HG03442 (cell line): ENCODE measurements at regions not wholly inside any gene's neighbourhood (a gene's known extent, or its start where the extent isn't known, plus 50 kb on each side); places are given as distances from the start of the nearest gene placed in this dataset.

Experiments used
- ATAC-seq: cut with Tn5 transposase; IDR thresholded peaks from one replicate; pipeline ENCODE4 v1.9.1; 2021; ENCODE audit warnings: mild to moderate bottlenecking, moderate library complexity; ENCODE audit not compliant: unreplicated experiment

DNA sequence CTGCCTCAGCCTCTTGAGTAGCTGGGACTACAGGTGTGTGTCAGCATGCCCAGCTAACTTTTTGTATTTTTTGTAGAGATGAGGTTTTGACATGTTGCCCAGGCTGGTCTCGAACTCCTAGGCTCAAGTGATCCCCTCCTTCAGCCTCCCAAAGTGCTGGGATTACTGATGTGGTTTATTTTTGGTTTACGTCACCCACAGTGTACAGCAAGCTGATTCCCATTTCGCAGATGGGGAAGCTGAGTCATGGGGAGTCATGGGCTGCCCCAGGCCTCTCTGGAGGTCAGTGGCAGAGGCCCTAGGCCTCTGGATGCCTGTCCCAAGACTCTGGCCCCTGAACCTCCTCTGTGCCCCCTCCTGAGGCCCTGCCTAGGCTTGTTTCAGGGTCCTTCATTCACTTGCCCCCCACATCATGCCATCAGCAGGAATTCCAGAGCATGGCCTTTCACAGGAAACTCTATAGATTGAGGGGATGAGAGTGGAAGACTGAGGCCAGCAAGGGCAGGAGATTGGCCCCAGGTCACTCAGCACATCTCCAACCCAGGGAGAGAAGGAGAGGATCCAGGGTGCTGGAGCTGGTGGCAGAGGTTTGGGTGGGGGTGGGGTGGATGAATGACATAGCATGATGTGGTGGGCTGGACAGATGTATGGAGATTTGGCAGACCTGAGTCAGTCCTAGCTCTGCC lies 266.0 kb downstream of the PTPRU start:
- ATAC-seq = no peak

DNA sequence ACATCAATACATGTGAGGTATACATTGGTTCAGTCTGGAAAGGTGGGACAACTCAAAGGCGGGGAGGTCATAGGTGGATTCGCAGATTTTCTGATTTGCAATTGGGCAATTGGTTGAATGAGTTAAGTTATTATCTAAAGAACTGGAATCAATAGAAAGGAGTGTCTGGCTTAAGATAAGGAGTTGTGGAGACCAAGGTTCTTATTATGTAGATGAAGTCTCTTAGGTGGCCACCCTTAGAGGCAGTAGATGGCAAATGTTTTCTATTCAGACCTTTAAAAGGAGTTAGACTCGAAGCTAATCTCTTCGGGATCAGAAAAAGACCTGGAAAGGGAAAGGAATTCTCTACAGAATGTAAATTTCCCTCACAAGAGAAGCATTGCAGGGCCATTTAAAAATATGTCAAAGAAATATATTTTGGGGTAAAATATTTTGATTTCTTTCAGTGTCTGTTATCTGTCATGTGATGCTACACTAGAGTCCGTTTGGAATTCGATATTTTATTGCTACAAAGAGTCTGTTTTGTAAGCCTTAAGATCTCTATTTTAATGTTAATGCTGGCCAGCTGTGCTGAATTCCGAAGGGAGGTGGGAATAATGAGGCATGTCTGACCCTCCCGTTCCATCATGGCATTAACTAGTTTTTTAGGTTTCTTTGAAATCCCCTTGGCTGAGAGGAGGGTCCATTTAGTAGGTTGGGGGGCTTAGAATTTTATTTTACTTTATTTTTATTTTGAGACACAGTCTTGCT lies 265.1 kb downstream of the PTPRU start:
- no peak for ATAC-seq

DNA sequence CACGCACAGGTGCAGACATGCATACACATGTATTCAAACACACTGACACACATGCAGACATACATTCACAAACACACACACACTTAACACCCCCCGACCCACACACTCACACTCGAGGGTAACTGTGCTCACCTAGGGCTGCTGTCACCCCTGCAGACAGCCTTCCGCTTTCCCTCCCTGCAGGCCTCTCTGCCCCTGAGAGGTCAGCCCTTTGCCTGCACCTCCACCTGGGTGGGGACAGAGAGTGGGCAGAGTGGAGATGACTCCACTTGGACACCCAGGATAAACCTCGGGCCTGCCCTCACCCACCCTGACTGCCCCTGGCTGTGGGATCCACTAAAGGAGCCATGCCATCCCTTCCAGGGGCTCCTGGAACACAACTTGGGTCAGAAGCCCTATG lies 264.3 kb downstream of the PTPRU start:
- ATAC-seq = no peak

DNA sequence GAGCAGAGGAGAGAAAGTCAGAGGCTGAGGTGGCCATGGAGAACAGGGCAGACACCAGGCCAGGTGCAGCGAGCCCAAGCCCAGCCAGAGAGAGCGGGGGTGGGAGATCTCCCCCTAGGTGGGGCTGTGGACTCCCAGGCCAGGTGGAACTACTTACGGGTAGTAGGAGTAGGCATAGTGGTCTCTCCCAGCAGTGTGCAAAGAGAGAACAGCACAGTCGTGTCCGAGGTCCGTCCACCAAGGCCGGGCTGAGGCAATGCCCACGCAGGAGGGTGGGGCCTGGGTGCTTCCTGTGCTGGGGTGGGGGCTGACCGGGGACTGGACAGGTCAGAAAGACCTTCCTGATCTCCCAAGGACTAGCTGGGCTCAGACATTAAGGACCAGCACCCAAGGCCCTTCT lies 263.7 kb downstream of the PTPRU start:
- ATAC-seq = no peak

DNA sequence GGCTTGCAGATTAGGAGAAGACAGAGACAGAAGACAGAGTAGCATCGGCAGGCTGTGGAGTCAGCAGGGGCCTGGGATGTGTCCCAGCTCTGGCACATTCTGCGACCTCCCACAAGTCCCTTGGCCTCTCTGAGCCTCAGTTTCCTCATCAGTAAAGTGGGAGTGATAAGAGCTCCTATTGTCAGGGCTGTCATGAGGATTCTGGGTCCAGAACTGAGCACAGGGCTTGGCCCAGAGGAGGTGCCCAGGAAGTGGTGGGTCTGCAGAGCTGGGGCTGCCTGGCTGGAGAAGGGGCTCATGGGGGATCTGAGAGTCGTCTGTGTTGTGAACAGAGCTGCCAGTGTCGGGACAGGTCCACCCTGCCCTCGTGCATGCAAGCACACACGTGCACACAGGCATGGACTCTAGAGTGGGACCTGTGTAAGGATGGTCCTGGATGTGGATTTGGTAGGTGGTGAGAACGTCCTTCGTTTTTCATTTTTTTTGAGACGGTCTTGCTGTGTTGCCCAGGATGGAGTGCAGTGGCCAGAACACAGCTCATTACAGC lies 262.9 kb downstream of the PTPRU start:
- no peak for ATAC-seq

DNA sequence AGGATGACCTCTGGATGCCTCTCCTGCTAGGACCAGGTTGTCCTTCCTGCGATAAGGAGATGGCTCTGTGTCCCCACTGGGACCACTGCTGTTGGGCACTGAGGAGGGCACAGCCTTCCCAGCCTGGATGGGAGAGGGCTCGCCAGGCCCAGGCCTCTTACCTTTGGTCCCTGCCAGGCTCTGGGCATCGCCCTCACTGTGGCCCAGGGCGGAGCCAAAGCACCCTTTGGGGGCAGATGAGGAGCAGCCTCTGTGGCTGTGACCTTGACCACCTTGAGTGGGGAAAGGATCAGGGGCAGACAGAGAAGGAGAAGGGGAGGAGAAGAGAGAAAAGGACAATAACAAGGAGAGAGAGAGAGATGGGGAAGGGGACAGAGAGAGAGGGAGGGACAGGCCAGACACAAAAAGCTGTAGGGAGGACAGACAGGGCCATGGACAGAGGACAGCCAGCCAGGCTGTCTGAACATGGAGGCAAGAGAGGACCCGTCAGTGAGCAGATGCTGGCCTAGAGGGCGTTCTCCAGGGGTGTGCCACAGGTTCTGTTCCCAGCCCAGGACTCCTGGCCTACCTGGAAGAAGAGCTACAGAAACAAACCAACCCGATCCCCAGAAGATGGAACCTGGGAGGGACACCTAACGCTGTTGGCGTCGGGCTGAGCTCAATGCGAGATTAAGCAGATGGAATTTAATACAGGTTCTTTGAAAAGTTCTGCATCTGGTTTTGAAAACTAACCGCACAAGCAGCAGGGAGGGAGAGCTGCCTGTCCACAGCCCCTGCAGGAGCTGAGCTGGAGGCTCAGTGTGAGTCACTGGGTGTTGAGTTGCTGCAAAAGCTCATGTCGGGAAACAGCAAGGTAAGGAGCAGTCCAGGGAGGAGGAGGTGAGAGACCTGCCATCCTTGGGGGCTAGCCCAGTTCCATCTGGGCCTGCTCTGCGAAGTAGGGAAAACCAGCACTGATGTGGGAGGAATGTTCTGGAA lies 262.1 kb downstream of the PTPRU start:
- no peak for ATAC-seq

DNA sequence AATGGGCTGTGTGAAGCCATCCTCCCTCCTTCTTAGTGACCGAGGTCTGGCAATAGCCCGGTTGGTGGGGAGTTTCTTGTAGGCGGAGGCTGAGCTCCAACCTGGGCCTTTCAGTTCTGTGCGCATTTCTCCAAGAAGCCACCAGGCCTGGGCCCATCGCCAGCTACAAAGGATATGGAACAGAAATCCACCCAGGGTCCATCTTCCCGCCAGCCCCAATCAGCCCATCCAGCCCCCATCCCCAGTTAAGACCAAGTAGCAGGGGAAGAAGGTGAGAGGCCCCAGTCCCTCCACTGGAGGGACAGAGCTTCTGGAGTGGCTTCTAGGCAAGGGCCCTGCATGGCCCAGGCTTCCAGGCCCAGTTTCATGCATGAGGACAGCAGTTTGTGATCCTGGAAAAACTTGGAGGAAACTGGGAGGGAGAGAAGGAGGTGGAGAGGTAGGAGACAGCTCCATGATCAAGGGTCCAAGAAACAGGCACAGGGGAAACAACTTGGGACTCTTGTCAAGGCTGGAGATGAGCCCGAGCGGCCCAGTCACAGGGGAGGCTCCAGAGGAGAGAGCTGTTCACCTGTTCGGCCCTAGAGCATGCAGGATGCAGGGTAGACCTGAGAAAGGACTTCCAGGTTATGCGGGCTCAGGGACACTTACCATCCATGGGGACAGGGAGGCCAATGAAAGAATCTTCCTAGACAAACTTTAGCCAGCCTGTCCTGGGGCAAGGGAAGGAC lies 261.2 kb downstream of the PTPRU start:
- no peak for ATAC-seq

DNA sequence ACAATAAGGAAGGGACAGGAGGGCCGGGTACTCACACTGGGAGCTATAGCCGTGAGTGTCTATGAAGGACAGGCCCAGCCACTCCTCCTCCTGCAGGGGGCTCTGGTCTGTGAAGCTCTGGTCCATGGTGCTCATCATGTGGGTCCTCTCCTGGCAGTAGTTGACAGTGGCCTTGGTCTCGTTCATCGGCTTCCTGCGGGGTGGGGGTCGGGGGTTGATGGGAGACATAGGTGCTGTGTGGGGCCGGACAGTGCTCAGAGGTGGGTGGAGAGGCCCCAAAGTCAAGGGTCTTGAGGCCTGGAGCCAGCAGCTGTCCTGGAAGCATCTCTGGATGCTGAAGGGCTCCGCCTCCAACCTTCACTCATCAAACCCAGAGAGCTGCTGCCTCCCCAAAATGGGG lies 260.4 kb downstream of the PTPRU start:
- no peak for ATAC-seq

DNA sequence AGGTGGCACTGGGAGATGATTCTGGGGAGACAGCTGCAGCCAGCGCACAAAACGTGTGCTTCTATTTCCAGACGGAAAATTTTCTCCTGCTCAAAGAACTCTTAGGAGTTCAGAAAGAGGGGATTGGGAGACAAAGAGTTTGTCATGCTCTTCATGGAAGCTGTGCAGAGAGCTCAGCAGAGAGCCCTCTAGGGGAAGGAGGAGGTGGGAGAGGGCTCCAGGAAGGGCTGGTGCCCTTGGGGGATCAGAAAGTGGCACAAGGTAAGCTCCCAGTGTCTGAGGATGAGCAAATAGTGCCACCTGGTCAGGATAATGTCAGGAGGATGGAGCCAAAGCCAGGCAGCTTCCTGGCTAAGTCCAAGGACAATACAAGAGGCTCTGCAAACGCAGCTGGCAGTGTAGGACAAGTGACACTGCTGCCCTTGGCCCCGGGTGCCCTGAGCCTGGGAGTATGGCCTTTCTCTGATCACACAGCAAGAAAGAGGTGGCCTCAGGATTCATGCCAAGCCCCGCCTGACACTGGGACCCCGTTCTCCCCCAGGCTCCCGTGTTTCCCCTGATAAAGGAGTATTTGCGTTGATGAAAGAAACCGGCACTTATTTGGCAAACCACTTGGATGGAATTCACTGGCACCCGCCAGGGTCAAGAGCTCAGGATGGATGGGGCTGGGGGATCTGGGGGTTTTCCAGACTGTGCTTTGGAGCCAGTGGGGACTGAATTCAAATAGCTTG lies 254.0 kb downstream of the PTPRU start:
- ATAC-seq = no peak

DNA sequence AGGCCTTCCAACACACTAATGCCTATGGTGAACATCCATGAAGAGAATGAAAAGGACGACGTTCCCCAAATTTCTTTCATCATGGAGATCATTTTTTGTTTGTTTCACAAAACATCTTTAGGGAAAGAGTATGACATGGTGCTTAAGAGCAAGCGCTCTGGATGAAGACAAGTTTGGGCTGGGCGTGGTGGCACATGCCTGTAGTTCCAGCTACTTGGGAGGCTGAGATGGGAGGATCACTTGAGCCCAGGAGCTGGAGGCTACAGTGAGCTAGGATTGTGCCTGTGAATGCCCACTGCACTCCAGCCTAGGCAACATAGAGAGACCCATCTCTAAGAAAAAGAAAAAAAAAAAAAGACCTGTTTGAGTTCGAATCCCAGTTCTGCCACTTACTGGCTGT lies 253.1 kb downstream of the PTPRU start:
- no peak for ATAC-seq

DNA sequence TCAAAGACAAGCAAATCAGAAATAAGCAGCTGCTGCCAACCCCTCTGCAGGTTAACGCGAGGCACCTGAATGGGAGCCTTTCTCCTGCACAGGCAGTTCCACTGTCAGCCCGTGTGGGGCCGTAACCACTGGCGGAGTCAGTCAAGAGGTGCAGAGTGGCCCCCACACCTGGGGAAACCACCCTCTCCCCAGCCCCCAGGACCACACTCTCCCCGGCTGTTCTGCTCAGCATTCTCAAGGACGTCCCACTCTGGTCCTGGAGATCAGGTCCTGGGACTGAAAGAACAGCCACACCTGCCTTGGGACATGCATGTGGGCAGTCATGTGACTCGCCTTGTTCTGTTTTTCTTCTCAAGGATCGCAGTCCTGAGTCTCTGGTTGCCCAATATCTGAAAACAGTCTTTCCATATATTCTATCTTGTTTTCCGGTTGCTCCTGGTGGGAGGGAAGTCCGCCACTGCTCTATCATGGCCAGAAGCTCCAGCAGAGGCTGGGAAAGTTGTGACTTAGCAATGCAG lies 252.5 kb downstream of the PTPRU start:
- no peak for ATAC-seq

DNA sequence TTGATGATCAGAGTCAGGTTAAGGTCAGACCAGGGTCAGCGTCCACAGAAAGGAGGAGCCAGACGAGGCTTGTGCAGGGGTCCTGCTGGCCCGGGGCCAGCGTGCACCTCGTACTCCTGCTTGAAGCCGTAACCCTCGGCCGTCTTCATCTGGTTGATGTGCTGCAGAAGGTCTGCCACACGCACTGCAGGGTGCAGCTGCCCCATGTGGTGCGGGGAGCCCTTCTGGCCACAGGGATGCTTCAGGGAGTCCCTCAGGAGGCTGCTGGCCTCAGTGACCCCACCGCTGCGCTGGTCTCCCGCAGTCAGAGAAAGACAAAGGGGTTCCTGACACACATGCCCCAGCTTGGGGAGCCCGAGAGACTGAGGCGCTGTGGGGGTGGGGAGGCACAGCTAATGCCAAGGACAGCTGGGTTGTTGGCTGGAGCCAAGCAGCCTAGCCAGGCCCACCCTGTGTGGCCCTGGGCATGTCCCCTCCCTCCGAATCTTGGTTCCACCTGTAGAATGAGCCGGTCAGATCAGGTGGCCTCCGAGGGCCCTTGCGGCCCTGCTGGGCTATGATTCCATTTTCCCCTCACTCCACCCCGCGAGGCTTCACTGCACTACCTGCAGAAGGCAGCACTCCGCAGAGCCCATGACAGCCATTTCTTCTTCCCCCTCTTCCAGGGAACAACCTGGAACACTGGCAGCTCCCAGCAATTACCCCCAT lies 251.9 kb downstream of the PTPRU start:
- no peak for ATAC-seq

DNA sequence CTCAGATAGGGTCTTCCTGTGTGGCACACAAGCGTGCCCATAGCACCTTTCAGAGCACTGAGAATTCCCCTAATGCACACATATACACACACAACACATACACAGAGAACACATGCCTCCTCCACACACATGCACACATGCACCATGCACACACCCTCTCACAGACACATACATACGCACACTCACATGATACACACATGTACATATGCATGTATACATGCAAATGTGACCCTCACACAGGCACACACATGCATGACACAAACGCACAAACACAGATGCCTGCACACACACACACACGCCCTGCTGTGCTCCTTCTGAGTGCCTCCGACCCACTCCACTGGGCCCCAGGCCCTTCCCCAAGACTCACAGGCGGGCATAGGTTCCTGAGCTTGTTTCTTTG lies 251.0 kb downstream of the PTPRU start:
- ATAC-seq = no peak

DNA sequence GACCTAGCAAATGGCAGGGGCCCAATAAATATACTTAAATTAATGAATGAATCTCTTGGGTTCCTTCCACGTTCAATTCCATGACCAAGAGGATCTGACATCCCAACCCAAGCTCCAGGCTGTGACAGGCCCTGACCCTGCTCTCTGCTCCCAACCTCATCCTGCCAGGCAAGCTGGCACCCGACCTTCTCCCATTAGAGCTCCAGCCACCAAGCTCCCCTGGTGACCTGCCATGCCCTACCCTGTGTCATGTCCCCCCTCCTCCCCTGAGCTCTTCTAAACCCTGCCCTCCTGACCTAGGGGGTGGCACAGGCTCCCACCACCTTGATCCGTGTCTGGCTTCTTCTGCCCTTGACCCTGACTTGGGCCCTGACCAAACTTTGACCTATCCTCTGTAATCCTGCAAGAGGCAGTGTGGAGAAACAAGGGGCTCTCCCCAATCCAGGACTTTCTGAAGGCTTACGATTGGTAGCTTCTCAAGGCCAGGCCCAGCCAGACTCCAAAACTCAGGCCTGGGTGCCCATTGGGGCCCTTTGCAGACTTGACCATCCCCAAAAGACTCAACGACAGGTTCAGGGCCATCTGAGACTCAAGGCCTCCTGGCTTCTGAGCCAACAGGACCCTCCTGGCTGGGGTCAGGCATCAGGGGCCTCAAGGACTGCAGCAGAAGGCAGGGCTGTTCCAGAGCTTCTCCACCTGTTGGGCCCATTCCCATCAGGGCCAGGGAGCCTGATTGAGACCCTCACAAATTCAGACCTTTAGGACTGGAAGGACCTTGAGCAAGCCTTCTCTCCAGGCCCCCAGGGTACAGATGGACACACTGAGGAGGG lies 249.0 kb downstream of the PTPRU start:
- no peak for ATAC-seq

DNA sequence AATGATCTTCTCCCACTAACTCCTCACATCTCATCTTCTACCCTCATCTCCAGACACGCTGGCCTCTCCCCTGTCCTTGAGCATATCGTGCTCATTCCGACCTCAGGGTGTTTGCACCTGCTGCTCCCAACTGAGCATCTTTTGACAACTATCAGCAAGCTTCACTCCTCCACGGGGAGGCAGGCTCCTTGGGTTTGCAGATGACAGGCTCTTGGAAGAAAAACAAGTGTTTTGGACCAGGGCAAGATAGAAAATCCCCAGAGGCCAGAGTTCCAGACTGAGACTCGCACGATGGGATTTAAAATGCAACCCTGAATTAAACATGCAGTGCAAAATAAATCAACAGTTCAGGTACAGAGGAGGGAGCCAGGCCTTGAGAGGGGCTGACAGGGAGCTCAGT lies 246.7 kb downstream of the PTPRU start:
- no peak for ATAC-seq

DNA sequence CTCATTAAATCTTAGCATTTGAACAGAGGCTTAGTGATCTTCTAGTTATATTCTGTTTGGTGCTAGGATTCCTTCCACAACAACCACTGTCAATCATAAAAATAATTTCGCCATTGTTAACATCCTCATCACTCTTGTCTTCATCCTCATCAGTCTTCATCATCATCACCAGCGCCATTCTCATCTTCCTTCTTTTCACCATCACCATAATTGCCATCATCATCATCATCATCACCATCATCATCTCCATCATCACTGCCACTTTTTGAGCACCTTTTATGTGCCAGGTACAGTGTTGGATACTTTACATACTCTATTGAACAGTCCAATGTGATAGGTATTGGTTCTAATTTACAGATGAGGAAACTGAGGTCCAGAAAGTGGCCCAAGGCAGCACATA lies 245.7 kb downstream of the PTPRU start:
- ATAC-seq = no peak

DNA sequence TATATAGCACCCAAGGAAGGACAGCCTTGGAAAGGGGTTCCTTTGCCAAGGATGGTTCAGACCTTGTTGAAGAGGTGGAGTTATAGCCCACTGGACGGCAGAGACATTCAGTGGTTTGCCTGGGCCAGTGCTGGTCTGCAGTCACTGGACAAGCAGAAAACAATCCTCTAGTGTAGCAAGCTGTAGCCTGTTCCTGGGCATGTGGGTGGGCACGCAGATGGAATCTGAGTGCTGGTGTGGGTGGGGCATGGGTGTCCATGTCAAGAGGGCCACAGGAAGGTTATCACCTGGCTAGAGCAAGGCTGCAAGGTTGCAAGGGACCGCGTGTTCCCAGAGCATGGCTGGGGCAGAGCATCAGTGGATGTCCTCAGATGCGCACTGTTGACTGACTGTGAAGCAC lies 244.7 kb downstream of the PTPRU start:
- ATAC-seq = no peak

DNA sequence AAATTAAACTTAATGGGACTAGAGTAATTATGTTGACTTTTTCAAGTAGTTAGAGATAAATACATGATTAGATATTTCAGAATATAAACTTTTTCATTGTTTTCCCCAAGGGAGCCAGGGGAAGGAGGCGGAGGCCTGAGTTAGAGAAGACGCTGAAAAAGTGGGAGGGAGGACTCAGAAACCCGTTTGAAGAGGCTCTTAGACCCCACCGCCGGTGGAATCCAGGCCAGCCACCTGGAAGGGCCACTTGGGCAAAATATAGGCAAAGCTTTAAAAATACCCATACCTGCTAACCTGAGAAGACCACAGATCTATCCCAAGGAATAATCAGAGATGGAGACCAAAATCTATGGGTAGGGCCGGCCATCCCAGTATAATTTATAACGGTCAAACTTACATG lies 242.6 kb downstream of the PTPRU start:
- no peak for ATAC-seq
